Astrocyte of the cerebellum (primary cell): ENCODE measurements at regions not wholly inside any gene's neighbourhood (a gene's known extent, or its start where the extent isn't known, plus 50 kb on each side); places are given as distances from the start of the nearest gene placed in this dataset.

Source experiments
- DNase-seq: peaks from one replicate; pipeline ENCODE4 v3.0.0-alpha.2; 2011; ENCODE audit warnings: low read depth
- H3K4me3 ChIP-seq: 2 replicates; pipeline ENCODE4 v1.5.1; 2011; ENCODE audit warnings: mild to moderate bottlenecking, low read depth, low read length, moderate library complexity
- in situ Hi-C: cut with HindIII; loops from 2 replicates; pipeline ENCODE4 v1.10.0; 2017; ENCODE audit warnings: low sequenced_read_pairs
- TF ChIP-seq, protein P1 (sequence below): IDR thresholded peaks from 2 replicates; pipeline ENCODE4 v1.5.1; 2012; ENCODE audit warnings: low read length, low read depth, moderate library complexity, mild to moderate bottlenecking; ENCODE audit errors: missing control alignments

DNA sequence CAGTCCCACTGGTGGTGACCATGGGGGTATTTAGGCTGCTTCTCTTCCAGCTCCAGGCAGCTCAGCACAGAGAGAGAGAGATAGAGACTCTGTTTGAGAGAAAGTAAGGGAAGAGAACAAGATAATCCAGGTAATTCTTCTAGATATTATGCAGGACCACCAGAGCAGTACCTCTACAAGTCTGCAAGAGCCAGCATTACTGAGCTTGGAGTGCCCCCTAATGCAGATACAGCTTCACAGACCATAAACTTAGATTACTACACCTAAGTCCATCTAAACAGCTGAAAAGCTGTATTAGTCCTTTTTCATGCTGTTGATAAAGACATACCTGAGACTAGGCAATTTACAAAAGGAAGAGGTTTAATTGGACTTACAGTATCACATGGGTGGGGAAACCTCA, 570.3 kb downstream of the LRRIQ3 start:
- in situ Hi-C loops, result no loop called here
- DNase-seq, result no peak
- TF ChIP-seq, protein P1, sequence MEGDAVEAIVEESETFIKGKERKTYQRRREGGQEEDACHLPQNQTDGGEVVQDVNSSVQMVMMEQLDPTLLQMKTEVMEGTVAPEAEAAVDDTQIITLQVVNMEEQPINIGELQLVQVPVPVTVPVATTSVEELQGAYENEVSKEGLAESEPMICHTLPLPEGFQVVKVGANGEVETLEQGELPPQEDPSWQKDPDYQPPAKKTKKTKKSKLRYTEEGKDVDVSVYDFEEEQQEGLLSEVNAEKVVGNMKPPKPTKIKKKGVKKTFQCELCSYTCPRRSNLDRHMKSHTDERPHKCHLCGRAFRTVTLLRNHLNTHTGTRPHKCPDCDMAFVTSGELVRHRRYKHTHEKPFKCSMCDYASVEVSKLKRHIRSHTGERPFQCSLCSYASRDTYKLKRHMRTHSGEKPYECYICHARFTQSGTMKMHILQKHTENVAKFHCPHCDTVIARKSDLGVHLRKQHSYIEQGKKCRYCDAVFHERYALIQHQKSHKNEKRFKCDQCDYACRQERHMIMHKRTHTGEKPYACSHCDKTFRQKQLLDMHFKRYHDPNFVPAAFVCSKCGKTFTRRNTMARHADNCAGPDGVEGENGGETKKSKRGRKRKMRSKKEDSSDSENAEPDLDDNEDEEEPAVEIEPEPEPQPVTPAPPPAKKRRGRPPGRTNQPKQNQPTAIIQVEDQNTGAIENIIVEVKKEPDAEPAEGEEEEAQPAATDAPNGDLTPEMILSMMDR, result no peak
- H3K4me3 ChIP-seq, result no peak overlapping the region

DNA sequence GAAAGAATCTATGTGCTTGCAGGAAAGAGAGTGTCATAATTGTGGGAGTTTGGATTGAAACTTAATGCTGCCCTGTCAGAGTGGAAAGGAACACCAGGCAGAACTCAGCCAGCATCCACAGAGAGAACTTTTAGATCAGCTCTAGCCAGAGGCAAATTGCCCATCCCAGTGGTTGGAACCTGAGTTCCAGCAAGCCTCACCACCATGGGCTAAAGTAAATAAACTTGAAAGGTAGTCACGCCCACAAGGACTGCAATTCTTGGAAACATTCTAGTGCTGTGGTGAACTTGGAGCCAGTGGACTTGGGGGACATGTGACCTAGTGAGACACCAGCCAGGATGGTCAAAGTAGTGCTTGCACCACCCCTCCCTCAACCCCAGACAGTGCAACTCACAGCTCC, 571.6 kb downstream of the LRRIQ3 start:
- H3K4me3 ChIP-seq, result no peak overlapping the region
- peak; percentile 57 for DNase-seq
- in situ Hi-C loops, result no loop called here
- TF ChIP-seq, protein P1, result no peak

DNA sequence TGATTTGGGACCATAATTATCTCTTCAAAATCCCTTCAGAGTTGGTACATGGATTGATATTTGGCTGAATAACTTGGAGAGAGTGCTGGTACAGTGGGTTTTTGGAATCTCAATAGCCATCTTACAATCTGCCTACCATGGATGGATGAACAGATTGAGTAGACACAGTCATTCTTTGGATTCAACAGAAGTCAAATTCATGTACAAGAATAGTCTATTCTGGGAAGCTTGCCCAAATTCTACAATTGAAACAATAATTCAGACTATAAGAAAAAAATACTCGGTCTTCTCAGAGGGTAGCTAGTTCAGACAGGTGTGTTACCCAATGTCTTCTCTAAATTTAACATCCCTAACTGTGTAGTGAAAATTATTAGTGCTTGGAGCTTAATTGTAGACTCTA, 574.0 kb downstream of the LRRIQ3 start:
- no peak overlapping the region for H3K4me3 ChIP-seq
- in situ Hi-C loops, result no loop called here
- TF ChIP-seq, protein P1, result no peak
- no peak for DNase-seq

DNA sequence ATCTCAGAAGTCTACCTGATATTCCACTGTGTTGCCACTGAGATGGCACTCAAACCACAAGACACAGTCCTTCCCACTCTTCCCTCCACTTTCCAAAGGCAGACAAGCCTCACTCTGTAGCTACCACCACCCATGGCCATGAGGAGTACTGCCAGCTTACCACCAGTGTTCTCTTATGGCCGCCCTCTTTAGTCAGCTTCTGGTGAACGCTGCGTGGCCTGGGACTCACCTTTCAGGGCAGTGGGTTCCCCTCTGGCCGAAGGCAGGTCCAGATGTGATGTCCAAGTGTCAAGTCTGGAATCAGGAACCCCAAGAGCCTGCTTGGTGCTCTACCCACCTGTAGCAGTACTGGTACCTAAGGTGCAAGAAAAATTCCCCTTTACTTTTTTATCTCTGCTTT, 580.8 kb downstream of the LRRIQ3 start:
- in situ Hi-C loops, result no loop called here
- H3K4me3 ChIP-seq, result no peak overlapping the region
- no peak for DNase-seq
- TF ChIP-seq, protein P1, result no peak

DNA sequence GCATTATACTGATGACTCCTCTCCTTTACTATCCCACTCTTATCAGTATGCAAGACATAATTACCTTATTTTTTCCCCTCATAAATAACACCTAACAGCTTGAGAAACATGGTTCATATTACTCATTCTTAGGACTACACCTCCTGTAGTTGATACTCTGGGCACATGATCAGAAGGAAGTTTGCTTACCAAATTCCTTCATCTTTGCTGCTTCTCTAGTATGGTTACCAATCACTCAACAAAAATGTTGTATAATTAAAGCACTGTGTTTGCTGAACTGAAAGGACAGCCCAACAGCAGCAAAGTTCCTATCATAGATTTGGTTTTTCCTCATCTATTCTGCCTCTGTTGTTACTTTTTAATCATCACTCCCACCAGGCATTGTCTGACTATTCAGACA, 586.3 kb downstream of the LRRIQ3 start:
- no peak for DNase-seq
- TF ChIP-seq, protein P1, result no peak
- in situ Hi-C loops, result no loop called here
- no peak overlapping the region for H3K4me3 ChIP-seq

DNA sequence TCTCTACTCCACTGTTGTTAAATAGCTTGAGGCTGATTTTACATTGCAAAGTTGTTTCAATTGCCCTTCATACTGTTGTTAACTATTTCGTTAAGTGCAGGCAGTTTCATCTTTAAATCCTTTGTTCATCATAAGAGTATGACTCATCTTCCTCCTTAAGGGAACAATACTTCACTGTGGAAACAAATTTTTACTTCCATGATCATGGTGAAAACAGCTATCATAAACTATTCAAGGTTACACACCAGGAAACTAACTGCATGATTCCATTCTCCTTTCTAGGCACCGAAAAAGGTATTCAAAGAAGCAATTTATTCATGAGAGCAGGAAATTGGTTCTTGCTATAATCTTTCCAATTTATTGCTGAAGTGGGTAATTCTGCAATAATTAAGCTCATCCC, 593.2 kb downstream of the LRRIQ3 start:
- no peak overlapping the region for H3K4me3 ChIP-seq
- DNase-seq, result no peak
- in situ Hi-C loops, result no loop called here
- TF ChIP-seq, protein P1, result no peak

DNA sequence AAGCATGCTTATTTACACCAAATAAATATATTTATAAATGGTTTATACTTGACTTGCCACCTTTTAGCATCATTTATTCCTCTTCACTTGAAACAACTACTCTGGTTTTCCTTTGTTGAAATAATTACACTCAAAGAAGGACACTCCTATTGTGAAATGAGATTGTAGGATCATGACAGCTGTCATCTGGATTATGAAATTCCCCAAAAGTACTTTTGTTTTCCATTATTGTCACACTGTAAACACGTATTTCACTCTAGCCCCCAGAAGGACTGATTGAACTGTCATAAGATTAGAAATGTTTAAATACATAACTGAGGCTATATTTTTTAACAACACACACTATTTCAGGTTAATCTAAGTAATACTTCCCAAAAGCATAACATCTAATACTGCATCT, 593.8 kb downstream of the LRRIQ3 start:
- no peak overlapping the region for H3K4me3 ChIP-seq
- in situ Hi-C loops, result no loop called here
- DNase-seq, result no peak
- TF ChIP-seq, protein P1, result no peak
